K562 (cell line): ENCODE measurements at regions not wholly inside any gene's neighbourhood (a gene's known extent, or its start where the extent isn't known, plus 50 kb on each side); places are given as distances from the start of the nearest gene placed in this dataset.

Experiments
- ATAC-seq: fragments of 200-7000 bp; cut with Tn5 transposase; 3 replicates; pipeline ENCODE4 v1.9.1; 2020; ENCODE audit warnings: moderate library complexity
- BruUV-seq: library from RNA; stranded (reverse); fragments of 400-500 nt; replicated peaks from 2 replicates; lab custom pipeline; 2021; lab: Mats Ljungman, UMichigan
- CTCF ChIA-PET: fragments of 300-600 bp; formaldehyde crosslinking; extraction: SDS; loops from one replicate; lab custom pipeline; 2021; ENCODE audit warnings: low intra/inter-chr PET ratio; lab: Yijun Ruan, JAX
- POLR2A ChIA-PET: fragments of 300-600, 350-650 bp; sonication (Branson Sonifier 250); formaldehyde crosslinking; extraction: SDS; loops from one replicate; lab custom pipeline; 2021; ENCODE audit warnings: antibody characterized with exemption, inconsistent platforms; lab: Yijun Ruan, JAX
- DNase-seq, 4 experiments: peaks; one replicate each; pipeline versions ENCODE4 v3.0.0 to v3.0.0-alpha.2; 2011 to 2018; ENCODE audit warnings: low spot score in 3 of 4, mixed read lengths in 3 of 4; ENCODE audit errors: extremely low read depth in 1 of 4
- FAIRE-seq: peaks from 2 replicates; lab custom pipeline; 2011; peaks lifted over from hg19 to GRCh38; lab: Jason Lieb, UNC
- H2AFZ ChIP-seq: 2 replicates; pipeline ENCODE4 v1.6.0; 2011; ENCODE audit warnings: low read depth, low read length, control low read depth, inconsistent platforms
- H3K27ac ChIP-seq: fragments of 200-600 bp; 3 replicates; pipeline ENCODE4 v1.8.0; 2011; ENCODE audit warnings: low read depth, mild to moderate bottlenecking, control low read depth, inconsistent platforms, low read length, moderate library complexity, mixed read lengths; ENCODE audit errors: extremely low read depth
- H3K27me3 ChIP-seq, 2 experiments: fragments of 300-600 bp in 1 of 2; 2 replicates in 1 of 2; 3 replicates in 1 of 2; pipeline versions ENCODE4 v1.6.0 to v1.8.0; 2011; ENCODE audit warnings: inconsistent platforms in 2 of 2, low read length in 2 of 2, mild to moderate bottlenecking in 1 of 2, mixed read lengths in 1 of 2, moderate library complexity in 1 of 2; ENCODE audit not compliant: control insufficient read depth in 2 of 2, insufficient read depth in 2 of 2
- H3K36me3 ChIP-seq: fragments of 300-600 bp; 3 replicates; pipeline ENCODE4 v1.8.0; 2011; ENCODE audit warnings: mild to moderate bottlenecking, low read length, inconsistent platforms; ENCODE audit not compliant: control insufficient read depth, insufficient read depth
- H3K4me1 ChIP-seq, 2 experiments: fragments of 200-600 bp in 1 of 2; replicated peaks in 1 of 2; 2 replicates in 1 of 2; 3 replicates in 1 of 2; pipeline versions ENCODE4 v1.5.1 to v1.8.0; 2011; ENCODE audit warnings: inconsistent platforms in 2 of 2, low read length in 2 of 2, mild to moderate bottlenecking in 1 of 2, mixed read lengths in 1 of 2, moderate library complexity in 1 of 2; ENCODE audit not compliant: control insufficient read depth in 2 of 2, insufficient read depth in 2 of 2
- H3K4me2 ChIP-seq: 2 replicates; pipeline ENCODE4 v1.6.1; 2011; ENCODE audit warnings: low read length, control low read depth, inconsistent platforms, mixed read lengths; ENCODE audit not compliant: insufficient read depth
- H3K4me3 ChIP-seq: fragments of 200-600 bp; sonication (generic), shearing (Covaris generic); 2 replicates; pipeline ENCODE4 v1.5.1; 2016; ENCODE audit warnings: control low read depth, inconsistent platforms
- H3K79me2 ChIP-seq: fragments of 200-600 bp; 3 replicates; pipeline ENCODE4 v1.8.0; 2011; ENCODE audit warnings: low read length, inconsistent platforms; ENCODE audit not compliant: control insufficient read depth, insufficient read depth
- H3K9ac ChIP-seq, 2 experiments: 2 replicates each; pipeline versions ENCODE4 v1.6.0 to v1.6.1; 2011; ENCODE audit warnings: low read depth in 2 of 2, low read length in 2 of 2, control low read depth in 1 of 2, inconsistent platforms in 1 of 2, mild to moderate bottlenecking in 1 of 2, mixed read lengths in 1 of 2; ENCODE audit not compliant: insufficient read depth in 1 of 2
- H3K9me1 ChIP-seq: one replicate; pipeline ENCODE4 v1.6.0; 2011; ENCODE audit warnings: inconsistent platforms, mild to moderate bottlenecking, low read length, moderate library complexity; ENCODE audit not compliant: control insufficient read depth, insufficient read depth
- H3K9me3 ChIP-seq: replicated peaks from 2 replicates; pipeline ENCODE4 v1.5.1; 2011; ENCODE audit warnings: low read depth, low read length, inconsistent platforms; ENCODE audit not compliant: control insufficient read depth, insufficient read depth
- H4K20me1 ChIP-seq: replicated peaks from 2 replicates; pipeline ENCODE4 v1.6.1; 2011; ENCODE audit warnings: low read length, inconsistent platforms, mixed read lengths; ENCODE audit not compliant: control insufficient read depth, insufficient read depth
- ATF7 ChIP-seq: fragments of 450-650 bp; IDR thresholded peaks from 2 replicates; pipeline ENCODE4 v1.7.1; 2014; ENCODE audit warnings: mild to moderate bottlenecking, moderate library complexity
- BCL6 ChIP-seq: fragments of 250-450 bp; sonication (Bioruptor Pico); IDR thresholded peaks from 2 replicates; pipeline ENCODE4 v1.4.0; 2020
- ETV5 ChIP-seq: sonication (generic); formaldehyde crosslinking; IDR thresholded peaks from 2 replicates; pipeline ENCODE4 v1.4.0; 2020; ENCODE audit warnings: low read depth, mild to moderate bottlenecking, missing genetic modification reagents
- FOSL1 ChIP-seq: fragments of 200-800 bp; sonication (Bioruptor generic); conservative IDR thresholded peaks from 2 replicates; pipeline ENCODE4 v1.6.1; 2016; ENCODE audit warnings: missing genetic modification characterization, missing compliant biosample characterization
- HMBOX1 ChIP-seq: sonication (generic); IDR thresholded peaks from 2 replicates; pipeline ENCODE4 v1.6.1; 2016
- KHSRP ChIP-seq: fragments of 450-650 bp; IDR thresholded peaks from 2 replicates; pipeline ENCODE4 v1.6.1; 2017
- KLF16 ChIP-seq: IDR thresholded peaks from 2 replicates; pipeline ENCODE4 v1.6.1; 2016; ENCODE audit warnings: antibody characterized with exemption
- WGBS: fragments of 100-300 bp; shearing (Covaris generic); methylation state at CpG from one replicate; pipeline ENCODE4 v1.1.6; 2016; ENCODE audit warnings: low coverage, mixed read lengths; ENCODE audit not compliant: insufficient coverage; ENCODE audit errors: missing lambda C conversion rate; 5-methylcytosine and 5-hydroxymethylcytosine counted together
- in situ Hi-C: fragments of 300-500 bp; cut with MboI; formaldehyde crosslinking; loops from 4 replicates; pipeline ENCODE4 v1.15.0; 2018; ENCODE audit warnings: inconsistent platforms, mixed read lengths
- intact Hi-C: fragments of 100-400 bp; cut with micrococcal nuclease; formaldehyde crosslinking; loops from 2 replicates; pipeline ENCODE4 v1.14.2; 2022

GRCh38 chr18:2222270-2223185 lies 348.8 kb downstream of the METTL4 start:
- WGBS, result 39% methylated on average over 5 of the region's 5 CpGs
- Histone ChIP-seq H3K4me2 (no peak overlapping the region), H3K27ac (no peak overlapping the region), H3K4me1 (no peaks in the 10 kb centered on the region; a peak in 2 of 5 replicates), H3K9me1 (no peaks in the 10 kb centered on the region), H3K4me3 (no peak overlapping the region), H3K36me3 (no peaks in the 10 kb centered on the region), H3K9me3 (no peaks in the 10 kb centered on the region), H3K79me2 (no peaks in the 10 kb centered on the region), H3K27me3 (no peaks in the 10 kb centered on the region), H2AFZ (0 out of 2 replicates have a peak overlapping the region, but pooled peaks have one; percentile 18), H3K9ac (no peak overlapping the region), H4K20me1 (no peaks in the 10 kb centered on the region)
- ATAC-seq, result no peak
- TF ChIP-seq BCL6 (CRISPR knock-in tag) (no peak), ATF7 (no peak), KLF16 (no peak), FOSL1 (tag) (peak; percentile 30; the same call in 1 of the 2 replicates), ETV5 (CRISPR knock-in tag) (no peak), KHSRP (no peak), HMBOX1 (peak; percentile 39; the same call in 1 of the 2 replicates)
- no peak for FAIRE-seq
- DNase-seq, result no peak
- intact Hi-C loops, result loop anchor here (1.0 to 10.0 kb wide), 2 partner anchors 117 to 322 kb away; no protein-coding TSS in a partner anchor
- in situ Hi-C loops, result no loop called here
- POLR2A ChIA-PET, result no interaction called here
- CTCF ChIA-PET, result no interaction called here
- BruUV-seq, result no TSS peak
